GM20000 (cell line): ENCODE measurements at regions not wholly inside any gene's neighbourhood (a gene's known extent, or its start where the extent isn't known, plus 50 kb on each side); places are given as distances from the start of the nearest gene placed in this dataset.

Source experiments
- DNase-seq: peaks from one replicate; pipeline ENCODE4 v3.0.0; 2012; ENCODE audit warnings: low spot score
- TF ChIP-seq, protein P1 (sequence below): IDR thresholded peaks from 2 replicates; pipeline ENCODE4 v1.5.1; 2012; ENCODE audit warnings: mild to moderate bottlenecking, control low read depth; ENCODE audit errors: extremely low read depth, missing control alignments

DNA sequence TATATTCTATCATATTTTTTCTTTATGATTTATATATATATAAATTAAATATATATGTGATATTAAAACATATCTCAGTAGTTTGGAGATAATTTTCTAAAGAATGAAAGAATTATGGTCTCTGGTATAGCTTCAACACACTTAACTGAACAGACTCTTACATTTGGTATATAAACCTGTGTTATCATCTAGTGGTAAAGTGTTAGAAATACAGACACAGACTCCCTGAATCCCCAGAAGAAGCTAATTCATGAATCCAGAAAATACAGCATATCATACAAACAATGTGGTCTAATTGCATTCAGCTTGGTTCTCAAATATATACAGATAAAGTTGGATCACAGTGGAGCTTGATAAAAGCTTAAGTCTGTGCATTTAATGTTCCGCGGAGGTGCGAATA is 1100.4 kb downstream of the ROBO2 start:
- DNase-seq, result no peak
- TF ChIP-seq, protein P1, sequence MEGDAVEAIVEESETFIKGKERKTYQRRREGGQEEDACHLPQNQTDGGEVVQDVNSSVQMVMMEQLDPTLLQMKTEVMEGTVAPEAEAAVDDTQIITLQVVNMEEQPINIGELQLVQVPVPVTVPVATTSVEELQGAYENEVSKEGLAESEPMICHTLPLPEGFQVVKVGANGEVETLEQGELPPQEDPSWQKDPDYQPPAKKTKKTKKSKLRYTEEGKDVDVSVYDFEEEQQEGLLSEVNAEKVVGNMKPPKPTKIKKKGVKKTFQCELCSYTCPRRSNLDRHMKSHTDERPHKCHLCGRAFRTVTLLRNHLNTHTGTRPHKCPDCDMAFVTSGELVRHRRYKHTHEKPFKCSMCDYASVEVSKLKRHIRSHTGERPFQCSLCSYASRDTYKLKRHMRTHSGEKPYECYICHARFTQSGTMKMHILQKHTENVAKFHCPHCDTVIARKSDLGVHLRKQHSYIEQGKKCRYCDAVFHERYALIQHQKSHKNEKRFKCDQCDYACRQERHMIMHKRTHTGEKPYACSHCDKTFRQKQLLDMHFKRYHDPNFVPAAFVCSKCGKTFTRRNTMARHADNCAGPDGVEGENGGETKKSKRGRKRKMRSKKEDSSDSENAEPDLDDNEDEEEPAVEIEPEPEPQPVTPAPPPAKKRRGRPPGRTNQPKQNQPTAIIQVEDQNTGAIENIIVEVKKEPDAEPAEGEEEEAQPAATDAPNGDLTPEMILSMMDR, result no peak

DNA sequence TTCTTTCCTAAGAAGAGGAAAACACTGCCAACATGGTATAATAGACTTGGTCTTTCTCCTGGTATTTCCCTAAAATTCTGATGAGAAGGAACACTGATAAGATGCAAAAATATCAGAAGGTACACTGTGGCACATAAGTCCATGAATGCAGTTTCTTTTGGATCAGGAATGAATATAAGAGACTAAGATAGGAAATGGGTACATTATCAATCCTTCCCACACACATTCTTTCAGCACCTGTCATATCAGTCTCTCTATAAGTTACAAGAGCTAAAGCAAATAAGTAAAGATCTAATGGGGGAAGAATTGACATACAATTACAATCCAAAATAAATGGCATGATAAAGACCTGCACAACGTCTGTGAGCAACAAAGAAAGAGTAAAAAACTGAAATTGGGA is 1101.0 kb downstream of the ROBO2 start:
- TF ChIP-seq, protein P1, result no peak

DNA sequence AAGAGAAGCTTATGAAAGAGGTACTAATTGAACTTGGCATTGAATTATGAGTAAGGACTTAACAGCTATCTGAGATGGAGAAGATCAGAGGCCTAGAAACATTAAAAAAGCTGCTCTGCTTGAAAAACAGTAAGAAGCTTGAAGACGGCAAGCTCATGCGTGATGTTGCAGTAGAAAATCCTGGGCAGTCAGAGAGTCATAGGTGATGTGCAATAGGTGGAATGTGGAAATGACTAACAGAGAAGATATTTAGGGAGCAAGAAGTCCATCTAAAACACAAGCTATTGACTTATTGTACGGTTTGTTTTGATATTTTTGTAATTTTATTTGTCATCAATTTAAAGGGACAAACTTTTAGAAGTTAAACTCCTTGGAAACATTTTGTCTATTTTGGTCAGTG is 1101.4 kb downstream of the ROBO2 start:
- TF ChIP-seq, protein P1, result no peak
- no peak for DNase-seq

More for the DNA sequence above, 1101.0 kb downstream of the ROBO2 start:
- DNase-seq, result no peak

- DNase-seq, result no peak
- TF ChIP-seq, protein P1, result no peak
Measured at GRCh38 chr3:78143000-78143399, 1103.1 kb downstream of the ROBO2 start.

DNA sequence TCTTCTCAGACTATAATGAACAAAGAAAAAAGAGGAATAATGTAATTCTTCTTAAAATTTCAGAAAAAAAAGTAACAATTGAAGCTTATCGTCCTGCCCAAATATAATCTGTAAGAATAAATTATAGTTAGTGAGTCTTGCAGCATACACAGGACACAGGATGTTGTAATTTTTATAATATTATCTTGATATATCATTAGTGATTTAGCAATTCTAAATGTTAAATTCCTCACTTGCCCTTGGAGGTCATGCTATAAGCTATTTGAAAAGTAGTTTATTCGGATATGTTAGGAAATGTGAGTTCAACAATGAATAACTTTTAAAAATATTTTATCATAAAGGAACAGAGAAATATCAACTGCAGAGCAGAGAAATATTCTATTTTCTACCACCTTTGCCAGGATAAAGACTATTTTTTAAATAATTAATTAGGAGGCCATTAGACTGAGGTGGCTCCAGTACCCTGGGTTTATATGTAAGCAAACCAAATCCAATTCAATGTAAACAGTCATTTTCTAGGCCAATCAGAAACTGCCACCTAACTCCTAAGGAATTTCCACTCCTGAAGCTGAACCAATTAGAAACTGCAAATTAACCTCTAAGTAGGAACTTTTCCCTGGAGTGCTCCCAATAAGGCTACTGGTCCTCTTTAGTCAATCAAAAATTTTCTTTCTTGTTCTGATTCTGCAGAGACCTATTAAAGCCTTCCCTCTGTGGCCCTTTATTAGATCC is 1109.3 kb downstream of the ROBO2 start:
- no peak for DNase-seq
- TF ChIP-seq, protein P1, result no peak

DNA sequence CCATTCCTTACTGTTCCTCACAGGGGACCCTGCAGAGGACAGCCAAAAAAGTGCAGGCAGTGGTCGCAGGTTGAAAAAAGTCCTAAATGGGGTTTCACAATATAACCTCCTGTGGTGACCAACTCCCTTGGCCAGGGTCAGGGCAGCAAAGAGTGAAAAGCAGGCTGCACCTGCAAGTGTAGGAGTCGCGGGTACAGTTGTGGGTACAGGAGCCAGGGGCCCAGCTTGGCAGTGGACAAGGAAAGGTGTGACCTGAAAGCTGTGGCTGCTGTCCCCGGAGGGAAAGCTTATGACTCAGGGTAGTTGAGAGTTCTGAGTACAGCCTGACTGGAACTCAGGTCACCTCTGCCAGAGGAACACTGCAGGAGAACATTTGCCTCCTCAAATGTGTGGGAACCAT is 1114.1 kb downstream of the ROBO2 start:
- TF ChIP-seq, protein P1, result no peak
- no peak for DNase-seq

DNA sequence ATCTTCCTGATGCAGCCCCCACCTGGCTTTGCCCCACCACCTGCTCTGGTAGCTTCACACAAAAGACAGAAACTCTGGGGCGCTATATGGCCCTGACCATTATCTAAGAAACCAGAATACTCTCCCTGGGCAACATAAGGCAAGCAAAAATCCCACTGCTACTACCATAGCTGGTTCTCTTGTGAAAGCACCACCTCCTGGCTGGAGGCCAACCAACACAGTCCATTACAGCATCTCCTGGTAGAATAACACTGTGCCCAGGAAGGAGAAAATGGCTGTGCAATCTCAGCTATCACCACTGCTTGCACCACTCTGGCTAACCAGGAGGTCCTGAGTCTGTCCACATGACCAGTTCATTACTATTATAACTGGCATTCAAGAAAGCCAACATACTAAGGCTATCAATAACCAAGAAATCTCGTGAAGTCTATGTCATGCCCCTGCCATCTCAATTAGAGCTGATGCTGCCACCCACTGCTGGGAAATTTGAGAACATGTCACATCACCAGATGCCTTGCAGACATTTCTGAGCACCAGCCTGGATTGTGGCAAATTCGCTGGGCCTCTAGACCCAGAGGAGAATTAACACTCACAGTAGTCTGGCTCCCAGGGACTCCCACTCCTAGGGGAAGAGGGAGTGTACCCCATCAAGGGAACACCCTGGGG is 1114.8 kb downstream of the ROBO2 start:
- TF ChIP-seq, protein P1, result no peak
- DNase-seq, result no peak
